AG08396 (cell line): ENCODE measurements at regions not wholly inside any gene's neighbourhood (a gene's known extent, or its start where the extent isn't known, plus 50 kb on each side); places are given as distances from the start of the nearest gene placed in this dataset.

ENCODE experiments used
- DNase-seq: peaks from one replicate; pipeline ENCODE4 v3.0.0; 2012; ENCODE audit warnings: low spot score, mixed read lengths

DNA sequence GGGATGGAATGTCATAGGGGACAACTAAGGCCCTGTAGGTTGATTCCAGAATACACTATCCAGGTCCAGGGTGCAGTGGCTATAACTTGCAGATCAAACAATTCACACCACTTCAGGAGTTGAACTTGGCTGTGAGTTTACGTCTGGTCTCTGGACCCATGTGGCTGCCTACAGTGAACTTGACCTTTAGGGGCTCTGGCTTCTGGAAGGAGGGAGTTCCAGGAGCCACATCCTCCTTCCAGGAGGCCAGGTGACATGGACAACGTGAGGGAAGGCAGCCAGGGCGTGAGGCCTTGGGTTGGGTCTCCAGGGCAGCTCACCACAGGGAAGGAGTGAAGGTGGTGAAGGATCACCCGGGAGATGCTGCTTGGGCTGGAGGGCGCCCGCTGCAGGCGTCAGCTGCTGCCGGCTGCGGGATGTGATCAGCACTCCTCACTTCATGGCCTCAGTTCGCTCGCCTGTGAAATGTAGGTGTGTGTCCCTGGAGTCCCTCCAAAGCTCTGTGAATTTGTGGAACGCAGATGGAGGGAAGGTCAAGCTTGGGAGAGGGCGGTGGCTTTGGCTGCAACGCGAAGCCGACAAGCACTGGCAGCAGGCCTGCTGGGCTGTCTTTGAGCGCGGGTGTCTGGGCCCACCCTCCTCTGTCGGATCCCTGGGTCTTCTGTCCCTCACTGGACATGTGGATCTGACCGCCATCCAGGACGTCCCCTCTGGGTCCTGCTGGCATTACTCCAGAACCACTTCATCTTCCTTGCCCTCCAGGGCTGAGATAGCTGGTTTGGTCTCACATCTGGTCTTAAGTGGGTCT lies 146.5 kb downstream of the GLI2 start:
- no peak for DNase-seq

GRCh38 chr2:120883607-120884440 lies 148.2 kb downstream of the GLI2 start:
- DNase-seq: no peak

DNA sequence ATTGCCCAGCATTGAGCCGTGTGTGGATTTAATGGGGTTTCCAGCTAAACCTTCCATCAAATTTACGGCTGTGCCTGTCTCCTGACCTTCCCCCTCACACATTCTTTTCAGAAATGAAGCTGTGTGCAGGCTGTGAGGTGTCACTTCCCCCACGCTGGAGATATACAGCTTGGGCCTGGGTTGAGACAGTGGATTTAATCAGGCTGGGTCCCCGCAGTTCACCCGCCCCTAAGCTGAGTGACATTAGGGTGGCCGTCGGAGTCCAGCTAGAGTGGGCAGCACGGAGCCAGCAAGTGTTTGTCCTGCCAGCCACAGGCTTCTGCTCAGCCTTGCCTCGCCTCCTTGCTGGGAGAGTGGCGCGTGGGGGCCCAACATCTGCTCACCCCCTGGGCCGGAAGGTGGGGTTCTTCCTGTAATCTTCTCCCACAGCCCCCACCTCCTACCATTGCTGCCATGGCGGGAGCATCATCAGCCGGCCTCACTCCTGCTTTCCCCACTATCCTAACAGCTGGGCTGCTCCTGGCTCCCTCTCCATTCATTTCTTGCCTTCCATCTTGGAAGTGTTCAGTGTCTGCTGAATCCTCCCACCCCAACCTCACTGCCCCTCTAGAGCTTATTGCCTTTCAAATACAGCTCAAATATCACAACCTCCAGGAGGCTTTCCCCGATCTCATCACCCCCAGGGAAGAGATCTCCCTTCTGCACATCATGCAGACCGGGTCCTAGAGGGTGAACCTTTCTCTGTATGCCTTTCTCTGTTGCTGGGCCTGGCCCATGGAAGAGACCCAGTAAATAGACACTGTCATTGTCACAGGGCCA lies 149.0 kb downstream of the GLI2 start:
- DNase-seq: no peak

DNA sequence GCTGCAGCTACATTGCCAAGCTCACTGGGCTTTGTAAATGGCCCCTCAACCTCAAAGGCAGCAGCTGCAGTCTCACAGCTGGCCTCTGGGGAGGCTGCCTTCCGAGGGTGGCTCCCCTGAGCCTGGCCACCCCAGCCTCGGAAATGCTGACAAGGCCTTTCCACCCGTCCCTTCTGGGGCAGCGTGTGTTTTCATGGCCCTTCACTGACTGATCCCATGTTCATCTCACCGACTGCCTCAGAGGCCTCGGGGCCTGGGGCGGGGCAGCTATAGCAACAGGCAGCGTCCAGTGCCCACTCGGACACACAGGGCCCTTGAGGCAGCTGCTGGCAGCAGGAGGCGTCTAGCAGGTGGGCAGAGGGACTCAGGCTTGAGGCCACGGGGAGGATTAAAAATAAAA lies 149.7 kb downstream of the GLI2 start:
- no peak for DNase-seq

DNA sequence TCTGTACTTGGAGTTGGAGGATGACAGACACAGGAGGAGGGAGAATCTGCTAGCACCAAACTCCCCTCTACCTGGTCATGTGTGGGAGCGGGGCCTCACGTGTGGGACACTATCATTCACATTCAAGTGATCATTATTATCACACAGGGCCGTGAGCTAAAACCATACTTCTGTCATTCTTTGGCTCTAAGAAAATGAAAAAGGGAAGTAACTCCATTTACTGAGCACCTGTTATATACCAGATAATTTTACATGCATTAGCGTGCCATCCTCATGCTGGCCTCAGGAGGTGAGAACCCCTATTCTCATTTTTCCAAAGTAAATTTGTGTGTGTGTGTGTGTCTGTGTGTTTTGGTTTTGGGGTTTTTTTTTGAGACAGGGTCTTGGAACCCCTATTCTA lies 150.1 kb downstream of the GLI2 start:
- DNase-seq: no peak

GRCh38 chr2:120886534-120887319 lies 151.1 kb downstream of the GLI2 start:
- DNase-seq: no peak

- DNase-seq: no peak
These were observed 151.6 kb downstream of the GLI2 start for GRCh38 chr2:120887320-120887697.

DNA sequence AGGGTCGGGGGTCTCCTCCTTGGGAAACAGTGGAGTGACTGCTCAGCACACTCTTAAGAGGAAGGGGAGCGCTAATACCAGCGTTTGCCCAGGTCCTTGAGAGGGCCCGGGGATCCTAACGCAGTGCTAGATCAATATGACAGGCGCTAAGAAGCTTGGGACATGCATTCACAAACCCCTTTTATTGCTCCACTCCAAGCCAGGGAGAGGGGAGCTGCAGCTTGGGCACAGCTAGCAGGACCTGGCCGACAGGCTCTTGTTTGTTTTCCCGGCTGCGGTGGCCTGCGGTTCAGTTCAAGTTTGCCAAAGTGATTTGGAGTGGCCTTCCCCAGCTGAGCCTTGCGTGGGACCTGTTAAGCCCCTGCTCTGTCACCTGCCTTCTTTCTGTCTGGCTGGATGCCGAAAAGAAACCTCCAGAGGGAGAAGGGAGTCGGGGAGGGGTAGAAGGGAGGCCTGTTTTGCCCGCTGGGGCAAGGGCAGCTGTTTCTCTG lies 152.1 kb downstream of the GLI2 start:
- DNase-seq: no peak

DNA sequence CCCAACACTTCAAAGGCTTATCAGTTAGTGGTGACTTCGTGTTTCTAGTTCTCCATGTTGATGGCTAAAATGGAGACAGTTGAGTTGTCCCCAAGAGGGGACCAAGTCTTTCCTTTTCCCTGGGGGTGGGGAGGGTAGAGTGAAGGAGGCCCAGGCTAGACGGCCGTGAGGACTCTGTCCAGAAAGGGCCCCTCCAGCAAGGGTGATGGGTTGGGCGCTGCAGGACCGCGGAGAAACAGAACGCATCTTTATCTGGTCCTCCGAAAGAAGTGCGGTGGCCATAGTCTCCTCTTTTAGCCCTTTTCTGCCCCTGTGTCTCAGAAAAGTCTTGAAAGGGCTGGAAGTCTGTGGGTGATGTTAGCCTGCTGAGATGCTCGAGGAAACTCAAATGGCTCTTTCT lies 153.2 kb downstream of the GLI2 start:
- no peak for DNase-seq

- DNase-seq: no peak
These were observed 154.3 kb downstream of the GLI2 start for GRCh38 chr2:120889936-120890335.

- DNase-seq: no peak
These were observed 155.1 kb downstream of the GLI2 start for GRCh38 chr2:120890566-120891360.

DNA sequence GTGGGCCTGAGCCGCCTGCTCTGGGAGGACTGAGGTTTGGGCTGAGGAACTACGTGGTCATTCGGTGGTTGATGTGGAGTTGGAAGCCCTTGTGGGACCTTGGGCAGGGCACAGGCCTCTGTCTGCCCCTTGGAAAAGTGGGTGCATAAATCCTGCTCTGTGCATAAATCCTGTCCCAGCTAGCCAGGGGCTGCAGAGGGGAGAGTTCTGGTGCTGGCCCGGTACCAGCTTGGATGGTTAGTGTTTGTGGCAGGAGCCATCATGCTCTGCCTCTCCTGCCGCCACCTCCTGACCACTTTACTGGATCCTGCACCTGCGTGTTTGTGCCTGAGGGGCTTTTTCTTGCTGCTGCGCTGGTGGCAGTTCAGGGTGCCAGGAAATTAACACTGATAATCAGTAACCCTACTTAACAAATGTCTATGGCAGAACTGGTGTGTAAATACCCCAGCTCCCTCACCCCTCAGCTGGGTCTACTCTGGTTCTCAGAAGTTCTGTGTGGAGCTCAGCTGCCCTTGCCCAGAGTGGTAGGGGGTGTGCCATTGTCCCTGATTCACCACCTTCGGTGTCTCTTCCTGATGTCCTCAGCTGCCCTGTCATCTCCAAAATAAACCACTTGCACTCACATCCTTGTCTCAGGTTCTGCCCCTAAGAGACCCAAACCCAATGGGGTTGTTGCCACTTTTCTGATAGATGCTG lies 156.8 kb downstream of the GLI2 start:
- no peak for DNase-seq

- peak; percentile 61 for DNase-seq
These were observed 157.4 kb downstream of the GLI2 start for GRCh38 chr2:120892967-120893667.

DNA sequence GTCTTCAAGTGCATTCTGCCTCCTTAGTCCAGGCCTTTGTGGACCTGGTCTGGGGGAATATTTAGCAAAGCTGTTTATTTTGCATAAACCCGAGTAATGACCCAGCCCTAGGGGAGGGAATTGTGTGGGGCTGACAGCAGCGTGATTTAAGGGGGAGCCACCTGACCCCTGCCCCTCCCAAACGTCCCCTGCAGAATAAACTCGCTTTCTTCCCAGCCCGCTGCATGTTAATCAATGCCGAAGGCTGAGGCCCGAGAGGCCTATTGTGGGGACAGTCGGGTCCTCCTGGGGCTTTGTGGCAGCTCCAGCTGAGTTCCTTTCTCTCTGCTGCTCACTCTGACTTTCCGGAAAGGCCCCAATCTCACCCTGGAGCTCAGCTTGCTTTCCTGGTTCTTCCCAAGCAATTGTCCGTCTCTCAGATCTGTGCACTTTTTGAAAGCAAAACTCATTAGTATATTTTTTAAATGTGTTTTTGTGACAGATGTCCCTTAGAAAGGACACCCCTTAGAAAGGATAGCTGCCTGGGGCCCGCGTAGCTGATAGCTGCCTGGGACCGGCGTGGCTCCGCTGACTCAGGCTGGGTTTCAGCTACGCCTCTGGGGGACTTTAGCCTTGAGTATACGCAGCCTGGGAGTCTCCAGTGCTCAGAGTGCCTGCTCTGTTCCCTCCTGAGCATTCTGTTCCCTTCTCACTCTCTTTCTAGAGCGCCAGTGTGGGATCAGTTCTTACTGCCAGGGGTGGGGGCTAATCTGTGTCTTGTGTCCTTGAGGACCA lies 158.3 kb downstream of the GLI2 start:
- DNase-seq: no peak

- no peak for DNase-seq
These were observed 159.3 kb downstream of the GLI2 start for GRCh38 chr2:120894966-120895365.

DNA sequence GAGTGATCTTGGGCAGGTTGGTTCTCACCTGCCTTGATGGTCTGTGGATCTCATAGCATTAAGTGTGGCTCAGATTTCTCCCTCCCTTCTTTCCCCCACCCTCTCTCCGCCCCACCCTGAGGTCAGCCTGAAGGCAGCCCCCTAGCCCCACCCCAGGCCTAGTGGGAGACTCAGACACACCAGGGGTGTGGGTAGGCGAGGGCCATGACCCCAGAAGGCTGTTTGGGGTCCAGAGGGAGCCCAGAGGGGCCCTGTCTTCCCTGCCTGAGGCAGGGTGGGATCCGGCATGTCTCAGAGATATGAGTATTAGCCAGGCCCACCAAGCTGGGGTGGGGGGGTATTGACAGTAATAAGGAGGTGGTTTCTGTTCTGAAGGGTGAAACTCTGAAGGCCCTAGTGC lies 160.5 kb downstream of the GLI2 start:
- DNase-seq: no peak

- DNase-seq: no peak
These were observed 161.2 kb downstream of the GLI2 start for GRCh38 chr2:120896901-120897300.

DNA sequence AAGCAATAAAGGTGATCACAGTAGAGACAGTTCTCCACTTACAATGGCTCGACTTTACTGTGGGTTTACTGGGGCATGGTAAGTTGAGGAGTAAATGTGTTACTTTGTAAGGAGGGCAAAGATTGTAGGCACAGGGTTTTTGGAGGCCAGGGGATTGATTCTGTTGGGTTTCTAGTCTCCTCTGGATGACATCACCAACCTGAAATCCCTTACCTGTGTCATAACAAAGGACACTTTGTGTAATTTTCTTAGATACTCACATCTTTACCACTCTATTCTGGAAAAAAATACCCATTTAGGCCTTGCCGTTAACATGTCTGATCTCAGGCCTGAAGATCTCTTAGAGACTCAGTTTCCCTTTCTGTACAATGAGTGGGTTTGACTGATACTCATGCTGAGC lies 161.7 kb downstream of the GLI2 start:
- no peak for DNase-seq

GRCh38 chr2:120898496-120898895 lies 162.8 kb downstream of the GLI2 start:
- no peak for DNase-seq
